ENCODE measurements at regions not wholly inside any gene's neighbourhood (a gene's known extent, or its start where the extent isn't known, plus 50 kb on each side); places are given as distances from the start of the nearest gene placed in this dataset.

DNA sequence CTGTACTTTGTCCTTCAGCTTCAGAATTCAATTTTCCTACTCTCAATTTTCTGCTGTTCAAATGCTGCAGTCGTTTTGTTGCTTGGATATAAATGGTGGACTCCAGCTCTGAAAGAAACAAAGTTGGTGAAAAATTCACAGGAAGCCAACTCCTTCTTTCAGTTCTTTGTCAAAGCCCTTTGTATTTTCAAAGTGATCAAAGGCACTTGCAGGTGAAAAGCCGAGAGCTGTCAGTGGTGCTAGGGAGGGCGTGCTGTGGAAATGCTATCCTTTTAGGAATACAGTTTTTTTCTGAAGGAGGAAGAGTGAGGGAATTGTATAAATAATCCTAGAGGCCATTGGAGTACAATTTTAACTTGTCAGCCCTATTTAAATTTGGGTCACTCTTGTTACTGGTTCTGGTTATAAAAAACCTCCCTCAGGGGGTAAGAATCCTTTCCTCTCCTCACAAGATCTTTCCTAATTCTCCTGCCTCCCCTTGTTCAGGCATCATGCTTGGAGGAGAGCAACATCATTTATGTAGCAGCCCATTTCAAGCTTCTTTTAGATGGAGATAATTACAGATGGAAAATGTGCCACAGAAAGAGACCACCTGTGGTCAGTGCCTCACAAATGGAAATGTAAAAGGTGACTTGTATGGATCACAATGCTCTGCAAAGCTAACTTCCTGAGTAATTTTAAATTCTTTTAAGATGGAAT lies 62.5 kb upstream of the GHR start:
- DNase-seq: no peak

DNA sequence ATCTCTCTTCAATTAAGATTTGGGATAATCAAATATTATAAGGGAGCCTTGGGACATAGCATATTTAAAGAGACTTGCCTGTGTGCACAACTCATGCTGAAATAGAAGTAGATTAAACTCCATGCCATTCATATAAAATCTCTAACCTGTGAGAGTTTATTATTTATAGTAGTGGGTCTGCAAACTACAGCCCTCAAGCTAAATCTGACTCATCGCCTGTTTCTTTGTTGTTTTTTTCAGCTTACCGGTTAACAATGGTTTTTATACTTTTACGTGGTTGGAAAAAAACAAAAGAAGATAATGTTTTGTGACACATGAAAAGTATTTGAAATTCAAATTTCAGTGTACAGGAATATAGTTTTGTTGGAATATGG lies 61.9 kb upstream of the GHR start:
- no peak for DNase-seq

DNA sequence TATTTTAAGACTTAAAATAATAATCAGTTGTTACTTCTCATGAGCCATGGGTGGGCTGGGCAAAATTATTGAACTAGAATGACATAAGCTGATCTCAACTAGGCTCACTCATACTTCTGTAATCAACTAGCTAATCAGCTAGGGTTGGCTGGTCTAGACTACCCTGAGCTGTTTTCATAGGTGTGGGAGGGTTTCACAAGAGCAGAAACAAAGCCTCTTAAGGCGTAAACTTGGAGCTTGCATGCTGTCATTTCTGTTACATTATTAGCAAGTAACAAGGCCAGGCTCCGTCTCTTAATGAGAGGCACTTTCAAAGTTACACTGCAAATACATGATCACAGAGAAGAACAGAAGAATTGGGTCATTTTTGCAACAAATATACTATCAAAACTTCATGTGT lies 57.2 kb upstream of the GHR start:
- no peak for DNase-seq

All from hippocampal formation (tissue), 2 donors.